Left cardiac atrium (tissue), 4 donors: ENCODE measurements at regions not wholly inside any gene's neighbourhood (a gene's known extent, or its start where the extent isn't known, plus 50 kb on each side); places are given as distances from the start of the nearest gene placed in this dataset.

Experiments
- ATAC-seq, 2 donors: fragments of 200-7000 bp; cut with Tn5 transposase; one replicate each; pipeline ENCODE4 v1.9.1; 2020; ENCODE audit warnings: mild to moderate bottlenecking in 2 of 2, moderate library complexity in 2 of 2
- DNase-seq: peaks from one replicate; pipeline ENCODE4 v3.0.0-alpha.2; 2020
- intact Hi-C, 2 donors: fragments of 100-400 bp; cut with DNase I; formaldehyde crosslinking; loops; one replicate each; pipeline versions ENCODE4 v1.14.1 to v1.15.1; 2022 to 2023
- donor health status: DM: no; HTN: yes; CAD: no.
- donor health status: DM: no; HTN: yes; CAD: no; lungs with severe emphysema.
- donor health status: DM: yes; HTN: yes; CAD: no.
- donor health status: Dilated cardiomyopathy.

GRCh38 chr2:2571301-2572150, 240.5 kb upstream of the MYT1L start:
- intact Hi-C loops: no loop called here
- ATAC-seq (no peak), DNase-seq (no peak)

- intact Hi-C loops: no loop called here
- ATAC-seq: no peak
- DNase-seq: no peak
Measured at GRCh38 chr2:2570871-2571270, 239.8 kb upstream of the MYT1L start.

- intact Hi-C loops: no loop called here
- ATAC-seq (no peak), DNase-seq (no peak)
Measured at GRCh38 chr2:2570360-2570759, 239.3 kb upstream of the MYT1L start.

- DNase-seq (no peak), ATAC-seq (no peak)
- intact Hi-C loops: no loop called here
Measured at GRCh38 chr2:2569836-2570235, 238.8 kb upstream of the MYT1L start.

GRCh38 chr2:2569306-2569705, 238.2 kb upstream of the MYT1L start:
- intact Hi-C loops: no loop called here
- DNase-seq (no peak), ATAC-seq (no peak)

- intact Hi-C loops: no loop called here
- ATAC-seq (no peak), DNase-seq (no peak)
Measured at GRCh38 chr2:2568411-2568810, 237.3 kb upstream of the MYT1L start.

- intact Hi-C loops: no loop called here
- ATAC-seq: no peak
- no peak for DNase-seq
Measured at GRCh38 chr2:2567776-2568175, 236.7 kb upstream of the MYT1L start.

- DNase-seq (no peak), ATAC-seq (no peak)
- intact Hi-C loops: no loop called here
Measured at GRCh38 chr2:2566396-2567323, 235.6 kb upstream of the MYT1L start.

- ATAC-seq: no peak
- DNase-seq: no peak
- intact Hi-C loops: no loop called here
Measured at GRCh38 chr2:2565671-2566070, 234.6 kb upstream of the MYT1L start.

- intact Hi-C loops: no loop called here
- ATAC-seq (no peak), DNase-seq (no peak)
Measured at GRCh38 chr2:2564300-2565078, 233.4 kb upstream of the MYT1L start.

GRCh38 chr2:2563309-2563860, 232.3 kb upstream of the MYT1L start:
- ATAC-seq (no peak), DNase-seq (no peak)
- intact Hi-C loops: no loop called here

- ATAC-seq: no peak
- no peak for DNase-seq
- intact Hi-C loops: no loop called here
Measured at GRCh38 chr2:2562867-2563266, 231.8 kb upstream of the MYT1L start.

- DNase-seq (no peak), ATAC-seq (no peak)
- intact Hi-C loops: no loop called here
Measured at GRCh38 chr2:2561346-2562095, 230.4 kb upstream of the MYT1L start.

GRCh38 chr2:2560374-2561015, 229.4 kb upstream of the MYT1L start:
- DNase-seq (no peak), ATAC-seq (no peak)
- intact Hi-C loops: no loop called here

GRCh38 chr2:2558476-2558875, 227.4 kb upstream of the MYT1L start:
- no peak for DNase-seq
- no peak for ATAC-seq
- intact Hi-C loops: no loop called here

GRCh38 chr2:2557475-2557874, 226.4 kb upstream of the MYT1L start:
- intact Hi-C loops: no loop called here
- DNase-seq (no peak), ATAC-seq (no peak)

GRCh38 chr2:2550856-2551255, 219.8 kb upstream of the MYT1L start:
- intact Hi-C loops: loop anchor here in 1 of 2 donors (5.0 kb wide), 1 partner anchor 221 kb away; no protein-coding TSS in a partner anchor
- ATAC-seq (no peak), DNase-seq (no peak)

- no peak for DNase-seq
- intact Hi-C loops: no loop called here
- ATAC-seq: no peak
Measured at GRCh38 chr2:2547911-2548310, 216.8 kb upstream of the MYT1L start.
